ENCODE measurements at regions not wholly inside any gene's neighbourhood (a gene's known extent, or its start where the extent isn't known, plus 50 kb on each side); places are given as distances from the start of the nearest gene placed in this dataset.

DNA sequence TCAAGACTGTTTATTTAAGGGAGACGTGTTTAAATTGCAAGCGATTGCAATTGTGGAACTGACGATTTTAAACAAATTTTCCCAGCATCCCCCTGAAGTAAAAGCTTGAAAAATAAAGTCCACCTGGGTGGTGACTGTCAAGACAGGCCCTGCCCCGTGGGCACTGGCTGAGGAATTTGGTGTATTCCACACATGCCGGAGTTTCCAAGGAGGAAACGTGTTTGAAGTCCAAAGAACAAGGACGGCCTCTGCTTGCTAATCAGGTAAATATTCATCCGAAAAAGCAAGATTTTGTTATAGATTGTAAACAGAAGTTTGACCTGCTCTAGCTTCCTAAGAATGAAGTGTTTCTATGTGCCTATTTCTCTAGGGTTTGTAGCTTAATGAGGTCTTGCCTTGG is 505.1 kb downstream of the QKI start:
- Histone ChIP-seq H2AFZ (ENCODE audit: low read depth, low read length) (no peak overlapping the region), H3K4me1 (ENCODE audit: insufficient read depth, low read length) (no peaks in the 10 kb centered on the region), H3K4me3 (ENCODE audit: low read length) (no peak overlapping the region), H3K36me3 (ENCODE audit: insufficient read depth, low read length) (no peaks in the 10 kb centered on the region), H3K9me3 (ENCODE audit: low read length) (peaks cover 5% of the 10 kb centered on the region), H3K27me3 (ENCODE audit: insufficient read depth, low read length) (no peaks in the 10 kb centered on the region)

DNA sequence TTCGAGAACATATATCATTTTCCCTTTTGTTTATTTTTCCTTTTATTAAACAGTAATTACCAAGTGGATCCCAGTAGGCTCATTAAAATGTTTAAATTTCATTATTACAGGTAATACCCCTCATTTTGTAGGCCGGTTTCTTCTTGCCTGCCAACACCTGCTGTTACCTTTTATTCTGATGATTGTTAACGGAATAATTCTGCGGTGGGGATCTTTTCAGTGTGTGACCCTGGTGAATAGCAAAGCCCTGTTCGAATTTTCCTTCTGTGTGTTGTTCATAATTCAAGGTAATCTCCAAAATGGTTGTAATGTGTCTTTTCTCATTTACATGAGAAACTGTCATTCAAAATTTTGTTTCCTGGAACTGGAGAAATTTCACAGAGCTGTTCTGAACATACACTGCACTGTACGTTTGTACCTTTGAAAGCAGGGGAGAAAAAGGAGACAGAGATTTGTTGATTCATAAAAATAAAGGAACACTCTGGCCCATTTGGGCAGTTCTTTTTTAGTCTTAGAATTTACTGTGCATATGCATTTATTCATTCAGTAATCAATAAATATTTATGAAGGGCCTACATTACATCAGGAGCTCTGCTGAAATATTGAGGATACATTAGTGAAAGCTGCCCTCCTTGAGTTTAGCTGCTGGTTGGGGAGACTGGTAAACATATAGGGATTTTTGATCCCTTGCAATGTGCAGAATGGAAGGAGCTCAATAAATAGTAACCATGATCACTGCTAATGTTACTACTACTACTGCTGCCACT is 502.0 kb downstream of the QKI start:
- Histone ChIP-seq H2AFZ (ENCODE audit: low read depth, low read length) (no peak overlapping the region), H3K27me3 (ENCODE audit: insufficient read depth, low read length) (no peaks in the 10 kb centered on the region), H3K9me3 (ENCODE audit: low read length) (peaks cover 4% of the 10 kb centered on the region), H3K4me3 (ENCODE audit: low read length) (no peak overlapping the region), H3K36me3 (ENCODE audit: insufficient read depth, low read length) (no peaks in the 10 kb centered on the region), H3K4me1 (ENCODE audit: insufficient read depth, low read length) (no peaks in the 10 kb centered on the region)

DNA sequence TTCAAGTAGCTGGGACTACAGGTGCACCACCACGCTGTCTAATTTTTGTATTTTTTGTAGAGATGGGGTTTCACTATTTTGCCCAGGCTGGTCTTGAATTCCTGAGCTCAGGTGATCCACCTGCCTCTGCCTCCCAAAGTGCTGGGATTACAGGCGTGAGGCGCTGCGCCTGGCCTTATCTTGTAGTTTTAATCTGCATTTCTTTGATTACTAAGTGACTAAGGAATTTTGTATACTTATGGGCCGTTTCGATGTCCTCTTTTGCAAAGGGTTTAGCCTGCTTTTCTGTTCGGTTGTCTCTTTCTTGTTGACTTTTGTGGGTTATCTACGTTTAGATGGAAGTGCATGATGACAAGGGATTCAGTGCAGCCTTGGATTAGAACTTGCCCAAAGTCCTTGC is 500.6 kb downstream of the QKI start:
- H3K9me3 ChIP-seq (ENCODE audit: low read length) = peaks cover 4% of the 10 kb centered on the region
- H3K36me3 ChIP-seq (ENCODE audit: insufficient read depth, low read length) = no peaks in the 10 kb centered on the region
- no peak overlapping the region for H3K4me3 ChIP-seq (ENCODE audit: low read length)
- H2AFZ ChIP-seq (ENCODE audit: low read depth, low read length) = no peak overlapping the region
- no peaks in the 10 kb centered on the region for H3K4me1 ChIP-seq (ENCODE audit: insufficient read depth, low read length)
- no peaks in the 10 kb centered on the region for H3K27me3 ChIP-seq (ENCODE audit: insufficient read depth, low read length)

DNA sequence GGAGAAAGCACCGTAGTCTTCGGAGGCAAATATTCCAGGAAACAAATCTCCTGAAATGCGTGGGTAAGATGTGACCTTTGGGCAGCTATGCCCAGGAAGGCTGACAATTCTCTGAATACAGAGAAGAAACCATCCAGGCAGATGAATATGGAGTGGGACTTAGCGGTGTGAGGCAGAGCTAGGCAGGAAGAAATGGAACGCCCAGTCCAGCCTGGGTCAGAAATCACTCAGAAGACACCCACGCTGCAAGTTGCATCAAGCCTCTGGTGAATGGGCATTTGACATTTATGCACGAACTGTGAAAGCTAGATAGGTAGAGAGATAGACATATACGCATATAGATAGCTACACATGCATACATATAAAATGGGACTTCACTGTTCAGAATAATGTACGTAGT is 498.5 kb downstream of the QKI start:
- no peaks in the 10 kb centered on the region for H3K27me3 ChIP-seq (ENCODE audit: insufficient read depth, low read length)

DNA sequence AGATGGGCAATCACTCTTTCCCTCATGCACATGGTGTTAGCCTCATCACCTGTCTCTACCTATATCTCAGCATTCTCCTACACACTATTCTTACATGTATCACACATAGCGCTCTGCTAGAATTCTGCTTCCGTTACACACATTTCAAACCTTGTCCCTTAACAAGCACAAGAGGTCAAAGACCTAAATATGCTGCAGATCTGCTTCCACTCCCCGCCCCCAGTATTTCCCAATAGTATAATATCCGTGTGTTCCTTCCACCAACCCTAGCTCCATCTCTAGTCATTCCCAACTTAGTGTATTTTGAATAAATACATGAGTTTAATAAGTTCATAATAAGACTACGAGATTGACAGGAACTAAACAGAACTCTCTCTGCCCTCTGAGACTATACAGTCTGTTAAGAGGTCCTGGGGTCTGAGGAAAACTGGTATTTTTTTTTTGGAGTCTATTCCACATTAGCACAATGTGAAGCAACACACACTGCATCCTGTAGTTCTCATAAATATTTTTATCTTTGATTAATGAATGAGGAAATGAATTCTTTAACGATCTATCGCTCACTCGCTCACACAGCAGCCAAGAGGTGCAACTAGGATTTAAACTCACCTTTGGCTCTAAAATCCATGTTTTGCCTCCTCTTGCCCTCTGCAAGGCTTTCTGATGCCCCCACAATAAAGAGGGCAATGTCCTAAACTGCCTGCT is 491.6 kb downstream of the QKI start:
- peaks cover 2% of the 10 kb centered on the region for H3K9me3 ChIP-seq (ENCODE audit: low read length)
- no peak overlapping the region for H3K4me3 ChIP-seq (ENCODE audit: low read length)
- no peaks in the 10 kb centered on the region for H3K36me3 ChIP-seq (ENCODE audit: insufficient read depth, low read length)
- H3K27me3 ChIP-seq (ENCODE audit: insufficient read depth, low read length) = no peaks in the 10 kb centered on the region
- no peak overlapping the region for H2AFZ ChIP-seq (ENCODE audit: low read depth, low read length)
- peaks cover 1% of the 10 kb centered on the region for H3K4me1 ChIP-seq (ENCODE audit: insufficient read depth, low read length)

More for the DNA sequence above, 498.5 kb downstream of the QKI start:
- Histone ChIP-seq H3K9me3 (ENCODE audit: low read length) (peaks cover 2% of the 10 kb centered on the region), H3K36me3 (ENCODE audit: insufficient read depth, low read length) (no peaks in the 10 kb centered on the region), H3K4me1 (ENCODE audit: insufficient read depth, low read length) (no peaks in the 10 kb centered on the region), H2AFZ (ENCODE audit: low read depth, low read length) (no peak overlapping the region), H3K4me3 (ENCODE audit: low read length) (no peak overlapping the region)

DNA sequence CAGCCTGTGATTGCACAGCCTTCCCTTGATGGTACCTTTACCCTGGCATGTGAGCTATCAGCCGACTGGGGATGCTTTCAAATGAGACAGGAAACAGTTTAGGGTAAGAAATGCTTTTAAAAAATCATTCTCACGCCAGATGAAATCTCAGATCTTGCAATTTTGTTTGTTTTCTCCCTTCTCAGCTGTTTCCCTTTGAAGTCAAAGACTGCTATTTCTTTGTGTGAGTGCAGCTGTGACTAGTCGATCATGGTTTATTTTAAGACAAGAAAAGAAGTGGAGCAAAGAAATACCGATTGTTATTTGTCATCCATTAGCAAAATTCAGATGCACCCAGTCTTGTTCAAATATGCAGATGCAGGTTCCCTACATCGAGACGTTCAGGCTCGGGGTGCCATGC is 489.7 kb downstream of the QKI start:
- Histone ChIP-seq H3K9me3 (ENCODE audit: low read length) (peaks cover 2% of the 10 kb centered on the region), H3K4me3 (ENCODE audit: low read length) (no peak overlapping the region), H2AFZ (ENCODE audit: low read depth, low read length) (peak overlapping the region; percentile 31), H3K36me3 (ENCODE audit: insufficient read depth, low read length) (no peaks in the 10 kb centered on the region), H3K4me1 (ENCODE audit: insufficient read depth, low read length) (peaks cover 13% of the 10 kb centered on the region), H3K27me3 (ENCODE audit: insufficient read depth, low read length) (no peaks in the 10 kb centered on the region)

DNA sequence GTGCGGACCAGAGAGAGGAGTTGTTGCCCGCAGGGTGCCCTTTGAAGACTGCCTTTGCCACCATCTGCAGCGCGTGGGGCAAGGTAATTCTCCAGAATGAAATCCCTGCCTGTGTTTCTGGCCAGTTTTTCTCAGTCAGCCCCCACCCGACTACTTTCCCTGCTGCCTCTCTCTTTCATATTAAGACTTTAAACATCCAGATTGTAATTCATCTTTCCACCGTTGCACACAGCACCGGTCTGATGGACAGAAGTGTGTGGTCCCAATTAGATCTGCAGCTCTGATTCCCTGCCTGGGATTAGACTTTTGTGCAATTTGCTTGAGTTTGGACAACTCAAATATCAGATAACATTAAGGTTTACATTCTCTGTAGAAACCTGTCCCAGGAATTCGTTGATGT is 489.0 kb downstream of the QKI start:
- no peak overlapping the region for H2AFZ ChIP-seq (ENCODE audit: low read depth, low read length)
- no peaks in the 10 kb centered on the region for H3K27me3 ChIP-seq (ENCODE audit: insufficient read depth, low read length)
- H3K4me3 ChIP-seq (ENCODE audit: low read length) = no peak overlapping the region
- peaks cover 3% of the 10 kb centered on the region for H3K9me3 ChIP-seq (ENCODE audit: low read length)
- peaks cover 13% of the 10 kb centered on the region for H3K4me1 ChIP-seq (ENCODE audit: insufficient read depth, low read length)
- no peaks in the 10 kb centered on the region for H3K36me3 ChIP-seq (ENCODE audit: insufficient read depth, low read length)

DNA sequence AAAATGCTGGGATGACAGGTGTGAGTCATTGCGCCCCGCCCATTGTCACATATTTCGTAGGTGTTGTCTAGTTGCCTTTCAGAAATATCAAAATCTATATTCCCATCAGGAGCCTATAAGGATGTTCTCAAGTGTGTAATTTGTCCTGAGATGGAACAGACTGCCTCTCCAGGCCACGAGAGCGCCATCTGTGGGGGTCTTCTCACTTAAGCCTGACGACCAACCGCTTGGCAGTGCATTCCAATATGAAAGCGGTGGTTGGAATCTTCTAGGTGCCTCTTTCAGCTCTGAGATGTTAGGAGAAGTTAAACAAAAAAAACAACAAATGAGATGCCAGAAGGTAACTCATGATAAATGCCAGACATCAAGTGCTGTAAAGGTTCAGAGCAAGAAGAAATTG is 488.5 kb downstream of the QKI start:
- Histone ChIP-seq H3K4me1 (ENCODE audit: insufficient read depth, low read length) (peaks cover 13% of the 10 kb centered on the region), H3K9me3 (ENCODE audit: low read length) (peaks cover 5% of the 10 kb centered on the region), H2AFZ (ENCODE audit: low read depth, low read length) (no peak overlapping the region), H3K4me3 (ENCODE audit: low read length) (no peak overlapping the region), H3K36me3 (ENCODE audit: insufficient read depth, low read length) (no peaks in the 10 kb centered on the region), H3K27me3 (ENCODE audit: insufficient read depth, low read length) (no peaks in the 10 kb centered on the region)

DNA sequence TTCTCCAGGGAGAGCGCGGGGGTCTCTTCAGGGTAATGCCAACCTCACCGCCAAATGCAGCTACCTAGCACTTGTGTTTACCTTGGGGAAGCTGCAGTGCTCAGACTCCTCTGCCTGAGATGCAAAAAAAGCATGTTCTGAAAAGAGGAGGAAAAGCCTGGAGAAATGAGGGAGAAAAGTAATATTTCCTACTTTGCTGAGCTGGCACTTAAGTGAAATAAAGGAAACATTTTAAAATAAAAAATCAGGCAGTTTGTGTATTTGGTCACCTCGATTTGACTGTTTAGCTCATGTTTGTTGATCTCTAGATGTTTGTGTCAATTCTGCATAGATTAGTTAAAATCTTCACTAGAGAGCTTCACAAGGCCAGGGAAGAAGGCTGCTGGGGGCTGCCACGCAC is 487.2 kb downstream of the QKI start:
- no peaks in the 10 kb centered on the region for H3K36me3 ChIP-seq (ENCODE audit: insufficient read depth, low read length)
- no peaks in the 10 kb centered on the region for H3K27me3 ChIP-seq (ENCODE audit: insufficient read depth, low read length)
- no peak overlapping the region for H3K4me3 ChIP-seq (ENCODE audit: low read length)
- H3K9me3 ChIP-seq (ENCODE audit: low read length) = peaks cover 7% of the 10 kb centered on the region
- no peak overlapping the region for H2AFZ ChIP-seq (ENCODE audit: low read depth, low read length)
- peaks cover 13% of the 10 kb centered on the region for H3K4me1 ChIP-seq (ENCODE audit: insufficient read depth, low read length)

DNA sequence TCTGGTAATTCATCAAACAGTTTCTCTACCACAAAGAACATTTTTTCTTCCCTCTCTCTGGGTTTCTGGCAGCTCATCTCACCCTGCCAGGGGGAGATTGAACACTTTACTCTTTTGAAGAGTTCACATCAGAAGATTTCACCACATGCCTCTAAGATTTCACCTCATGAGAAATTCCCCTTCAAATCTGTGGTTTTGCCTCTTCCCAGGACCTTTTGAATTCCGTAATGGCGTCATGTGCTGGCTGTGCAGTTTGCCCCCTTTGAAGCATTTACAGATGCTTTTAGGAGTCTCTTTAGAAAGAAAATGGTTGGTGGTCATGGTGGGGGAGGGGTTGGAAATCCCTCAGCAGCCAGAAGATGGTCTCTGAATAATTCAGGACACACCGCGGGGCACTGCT is 486.1 kb downstream of the QKI start:
- Histone ChIP-seq H2AFZ (ENCODE audit: low read depth, low read length) (peak overlapping the region; percentile 86), H3K9me3 (ENCODE audit: low read length) (peaks cover 7% of the 10 kb centered on the region), H3K27me3 (ENCODE audit: insufficient read depth, low read length) (no peaks in the 10 kb centered on the region), H3K4me3 (ENCODE audit: low read length) (no peak overlapping the region), H3K4me1 (ENCODE audit: insufficient read depth, low read length) (peaks cover 13% of the 10 kb centered on the region), H3K36me3 (ENCODE audit: insufficient read depth, low read length) (no peaks in the 10 kb centered on the region)

DNA sequence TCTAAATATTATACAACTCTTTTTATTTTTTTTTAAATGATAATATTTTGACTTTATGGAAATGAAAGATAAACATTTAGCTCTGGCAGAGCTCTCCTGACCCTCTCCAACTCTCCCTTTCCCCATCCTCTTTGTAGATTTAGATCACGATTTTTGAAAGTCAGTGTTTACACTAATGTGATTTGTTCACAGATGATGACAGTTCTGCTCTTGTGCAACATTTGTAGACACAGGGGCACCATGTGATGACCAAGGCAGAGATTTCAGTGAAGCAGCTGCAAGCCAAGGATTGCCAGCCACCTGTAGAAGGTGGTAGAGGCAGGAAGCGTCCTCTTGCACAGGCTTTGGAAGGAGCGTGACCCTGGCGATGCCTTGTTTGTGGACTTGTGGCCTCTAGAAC is 483.2 kb downstream of the QKI start:
- Histone ChIP-seq H3K9me3 (ENCODE audit: low read length) (peaks cover 6% of the 10 kb centered on the region), H3K4me3 (ENCODE audit: low read length) (no peak overlapping the region), H3K27me3 (ENCODE audit: insufficient read depth, low read length) (no peaks in the 10 kb centered on the region), H2AFZ (ENCODE audit: low read depth, low read length) (no peak overlapping the region), H3K36me3 (ENCODE audit: insufficient read depth, low read length) (no peaks in the 10 kb centered on the region), H3K4me1 (ENCODE audit: insufficient read depth, low read length) (peaks cover 13% of the 10 kb centered on the region)

DNA sequence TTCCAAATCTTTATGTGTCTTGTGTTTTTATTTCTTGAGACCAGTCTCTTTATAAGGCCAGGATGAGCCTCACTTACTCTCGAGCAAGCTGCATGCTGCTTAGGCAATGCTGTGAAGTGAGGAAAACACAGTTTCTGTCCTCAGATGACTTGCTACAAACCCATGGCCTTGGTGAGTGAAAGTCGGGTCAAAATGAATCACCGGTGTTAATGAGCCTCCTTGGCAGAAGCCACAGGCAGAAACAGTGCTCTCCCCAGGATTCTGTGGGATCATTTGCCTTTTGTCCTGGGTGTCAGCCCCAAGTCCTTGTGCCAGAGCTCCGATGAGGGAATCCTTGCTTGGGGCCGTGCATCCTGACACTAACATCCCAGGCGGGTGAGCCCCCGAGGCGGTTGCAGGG is 482.5 kb downstream of the QKI start:
- Histone ChIP-seq H3K27me3 (ENCODE audit: insufficient read depth, low read length) (no peaks in the 10 kb centered on the region), H3K4me1 (ENCODE audit: insufficient read depth, low read length) (peaks cover 13% of the 10 kb centered on the region), H3K36me3 (ENCODE audit: insufficient read depth, low read length) (no peaks in the 10 kb centered on the region), H3K4me3 (ENCODE audit: low read length) (no peak overlapping the region), H3K9me3 (ENCODE audit: low read length) (peaks cover 6% of the 10 kb centered on the region), H2AFZ (ENCODE audit: low read depth, low read length) (no peak overlapping the region)

DNA sequence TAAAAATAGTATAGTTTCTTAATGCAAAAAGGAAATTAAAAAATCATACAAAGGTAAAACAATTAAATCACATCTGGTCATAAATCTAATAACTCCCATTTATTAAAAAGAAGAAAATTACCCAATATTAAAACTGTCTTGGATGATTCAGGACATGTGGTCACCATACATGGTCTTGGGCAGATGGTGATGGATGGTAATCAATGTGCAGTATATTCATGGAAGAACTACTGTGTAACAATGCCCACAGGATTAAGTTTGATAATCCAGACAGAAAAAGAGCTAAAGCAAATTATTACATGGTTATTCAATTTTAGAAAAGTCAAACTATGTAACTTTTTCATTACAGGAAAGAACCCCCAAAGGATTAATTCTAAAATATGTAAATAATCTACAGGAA is 480.6 kb downstream of the QKI start:
- Histone ChIP-seq H2AFZ (ENCODE audit: low read depth, low read length) (no peak overlapping the region), H3K36me3 (ENCODE audit: insufficient read depth, low read length) (no peaks in the 10 kb centered on the region), H3K27me3 (ENCODE audit: insufficient read depth, low read length) (no peaks in the 10 kb centered on the region), H3K4me3 (ENCODE audit: low read length) (no peak overlapping the region), H3K4me1 (ENCODE audit: insufficient read depth, low read length) (peaks cover 2% of the 10 kb centered on the region), H3K9me3 (ENCODE audit: low read length) (peaks cover 6% of the 10 kb centered on the region)

All from neuron (in vitro differentiated cells).